Skeletal muscle satellite cell (primary cell): ENCODE measurements at regions not wholly inside any gene's neighbourhood (a gene's known extent, or its start where the extent isn't known, plus 50 kb on each side); places are given as distances from the start of the nearest gene placed in this dataset.
"Not testable (repeated sequence)": the region's sequence is repeated elsewhere in the genome, so short reads cannot be mapped to it uniquely, and the experiment has no call there.

Source experiments
- H3K27me3 ChIP-seq: 2 replicates; pipeline ENCODE4 v1.7.0; 2013; ENCODE audit warnings: low read length; ENCODE audit not compliant: control insufficient read depth, insufficient read depth
- H3K36me3 ChIP-seq: 2 replicates; pipeline ENCODE4 v1.7.0; 2013; ENCODE audit warnings: mild to moderate bottlenecking, control low read depth, low read length; ENCODE audit not compliant: insufficient read depth
- H3K4me1 ChIP-seq: 2 replicates; pipeline ENCODE4 v1.7.0; 2013; ENCODE audit warnings: low read length; ENCODE audit not compliant: control insufficient read depth, insufficient read depth
- H3K4me2 ChIP-seq: 2 replicates; pipeline ENCODE4 v1.7.0; 2013; ENCODE audit warnings: mild to moderate bottlenecking, low read length
- H3K4me3 ChIP-seq: 2 replicates; pipeline ENCODE4 v1.7.0; 2013; ENCODE audit warnings: low read length
- H3K9ac ChIP-seq: 2 replicates; pipeline ENCODE4 v1.7.0; 2013; ENCODE audit warnings: mild to moderate bottlenecking, low read depth, low read length, moderate library complexity
- H3K9me3 ChIP-seq: replicated peaks from 2 replicates; pipeline ENCODE4 v1.7.0; 2013; ENCODE audit warnings: mild to moderate bottlenecking, control low read depth, low read length

DNA sequence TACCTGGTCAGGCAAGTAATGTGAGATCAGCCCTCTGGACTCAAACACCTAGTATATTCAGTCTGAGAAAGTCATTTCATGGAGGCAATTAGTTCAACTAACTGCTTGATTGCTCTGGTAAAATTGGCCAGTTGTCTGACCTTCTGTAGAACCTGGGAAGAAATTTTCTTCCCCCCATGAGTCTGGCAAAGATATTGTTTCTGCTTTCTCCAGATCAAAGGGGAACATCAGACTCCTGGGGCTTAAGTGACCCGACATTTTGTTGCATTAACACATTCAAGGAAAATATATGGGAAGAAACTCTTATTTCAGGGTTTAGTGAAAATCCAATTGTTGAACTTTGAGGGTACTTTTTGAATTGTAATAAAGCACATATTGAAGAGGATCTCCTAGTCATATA, 375.1 kb downstream of the SUCLG1 start:
- Histone ChIP-seq H3K4me1 (no peaks in the 10 kb centered on the region), H3K4me2 (no peak overlapping the region), H3K36me3 (no peaks in the 10 kb centered on the region), H3K9me3 (no peaks in the 10 kb centered on the region), H3K9ac (no peak overlapping the region), H3K4me3 (no peak overlapping the region), H3K27me3 (no peaks in the 10 kb centered on the region)

DNA sequence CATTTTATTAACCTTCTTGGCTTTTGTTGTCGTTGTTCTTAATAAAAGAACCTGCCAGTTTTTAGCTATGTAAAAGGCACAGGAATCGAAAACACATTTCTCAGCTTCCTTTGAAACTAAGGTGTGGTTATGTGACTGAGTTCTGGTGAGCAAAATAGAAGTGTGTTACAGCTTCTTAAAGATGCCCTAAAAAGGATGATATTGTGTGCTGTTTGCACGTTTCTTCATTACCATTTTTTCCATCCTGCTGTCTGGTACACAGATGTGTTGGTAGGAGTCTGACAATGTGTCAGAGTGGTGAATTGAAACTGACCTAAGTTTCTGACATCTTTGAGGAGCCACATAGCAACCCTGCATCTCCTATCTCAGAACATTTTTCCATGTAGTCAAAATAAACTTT, 380.6 kb downstream of the SUCLG1 start:
- Histone ChIP-seq H3K4me1 (no peaks in the 10 kb centered on the region), H3K4me2 (no peak overlapping the region), H3K27me3 (no peaks in the 10 kb centered on the region), H3K4me3 (no peak overlapping the region), H3K36me3 (no peaks in the 10 kb centered on the region), H3K9me3 (no peaks in the 10 kb centered on the region), H3K9ac (no peak overlapping the region)

DNA sequence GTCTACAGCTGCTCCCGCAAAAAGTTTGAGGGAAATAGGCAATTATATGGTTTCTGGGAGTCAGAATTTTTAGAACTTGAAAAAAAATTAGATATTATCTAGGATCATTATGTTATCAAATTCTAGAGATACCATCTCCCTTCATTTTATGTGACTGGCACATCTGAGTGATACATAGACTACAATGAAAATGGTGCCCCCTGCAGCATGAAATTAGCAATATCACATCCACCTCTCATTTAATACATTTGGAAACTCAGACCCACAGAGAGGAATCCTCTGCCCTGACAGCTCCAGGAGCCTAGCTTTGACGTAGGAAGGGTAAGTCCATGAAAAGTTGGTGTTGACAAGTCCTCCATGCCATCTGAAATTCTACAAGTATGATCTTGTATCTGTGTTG, 381.6 kb downstream of the SUCLG1 start:
- Histone ChIP-seq H3K4me1 (no peaks in the 10 kb centered on the region), H3K4me3 (no peak overlapping the region), H3K4me2 (no peak overlapping the region), H3K27me3 (no peaks in the 10 kb centered on the region), H3K9me3 (no peaks in the 10 kb centered on the region), H3K36me3 (no peaks in the 10 kb centered on the region), H3K9ac (no peak overlapping the region)

DNA sequence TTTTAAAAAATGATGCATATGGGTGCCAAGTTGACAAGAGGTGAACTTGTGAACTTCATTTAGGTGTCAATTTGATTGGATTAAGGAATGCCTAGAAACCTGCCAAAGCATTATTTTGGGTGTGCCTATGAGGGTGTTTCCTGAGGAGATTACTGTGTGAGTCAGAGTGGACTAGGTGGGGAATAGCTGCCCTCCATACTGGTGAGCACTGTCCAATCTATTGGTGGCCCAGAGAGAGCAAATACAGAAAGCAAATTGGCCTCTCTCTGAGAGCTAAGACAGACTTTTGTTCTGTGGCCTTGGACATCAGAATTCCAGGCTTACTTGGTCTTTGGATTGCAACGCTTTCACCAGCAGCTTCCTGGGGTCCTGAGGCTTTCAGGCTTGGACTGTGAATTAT, 388.0 kb downstream of the SUCLG1 start:
- no peak overlapping the region for H3K9ac ChIP-seq
- H3K36me3 ChIP-seq = no peaks in the 10 kb centered on the region
- no peaks in the 10 kb centered on the region for H3K9me3 ChIP-seq
- H3K4me3 ChIP-seq = no peak overlapping the region
- H3K4me2 ChIP-seq = no peak overlapping the region
- H3K27me3 ChIP-seq = no peaks in the 10 kb centered on the region
- no peaks in the 10 kb centered on the region for H3K4me1 ChIP-seq

DNA sequence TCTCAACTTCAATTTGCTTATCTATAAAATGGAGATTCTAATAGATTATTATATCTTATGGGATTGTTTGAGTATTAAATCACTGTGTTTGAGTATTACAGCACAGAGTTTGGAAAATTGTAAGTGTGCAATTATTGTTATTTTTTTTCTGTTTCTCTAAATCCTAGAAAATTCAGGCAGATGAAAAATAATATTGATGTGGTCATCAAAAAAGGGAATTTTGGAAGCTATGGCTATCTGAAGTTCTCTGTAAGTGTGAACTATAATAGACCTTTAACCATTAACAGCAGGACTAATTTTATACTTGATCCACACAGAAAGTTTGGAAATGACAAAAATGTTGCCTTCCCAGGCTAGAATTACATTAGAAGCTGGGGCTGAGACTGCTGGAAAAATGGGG, 393.2 kb downstream of the SUCLG1 start:
- Histone ChIP-seq H3K9ac (no peak overlapping the region), H3K9me3 (no peaks in the 10 kb centered on the region), H3K4me3 (no peak overlapping the region), H3K36me3 (no peaks in the 10 kb centered on the region), H3K4me1 (no peaks in the 10 kb centered on the region), H3K27me3 (no peaks in the 10 kb centered on the region), H3K4me2 (no peak overlapping the region)

DNA sequence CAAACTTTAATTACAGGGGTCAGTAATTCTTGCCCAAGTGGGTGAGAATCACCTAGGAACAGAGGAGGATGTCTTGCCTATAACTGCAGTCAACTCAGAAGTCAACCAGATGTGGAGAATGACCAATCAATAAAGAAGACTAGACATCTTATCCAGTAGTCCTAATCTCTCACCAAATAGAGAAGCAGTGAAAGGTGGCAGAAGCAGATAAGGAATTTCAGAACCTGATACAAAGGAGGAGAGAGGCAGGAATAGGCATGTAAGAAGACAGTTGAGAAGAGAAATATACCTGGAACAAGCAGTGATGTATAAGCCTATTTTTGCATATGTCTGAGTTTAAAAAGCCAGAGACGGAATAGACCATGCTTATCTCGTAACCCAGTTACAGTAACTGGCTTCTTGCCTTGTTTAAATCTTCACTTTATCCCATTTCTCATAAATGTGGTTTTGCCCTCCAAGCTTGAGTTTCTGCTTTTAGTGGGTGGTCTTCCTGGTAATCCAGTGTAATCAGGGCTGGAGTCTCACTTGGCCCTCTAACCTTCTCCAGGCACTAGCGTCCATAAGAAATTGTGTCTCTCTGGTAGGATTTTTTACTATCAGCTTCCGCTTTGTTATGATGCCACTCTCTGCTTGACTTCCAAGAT, 401.0 kb downstream of the SUCLG1 start:
- Histone ChIP-seq H3K4me3 (no peak overlapping the region), H3K36me3 (no peaks in the 10 kb centered on the region), H3K4me2 (no peak overlapping the region), H3K27me3 (no peaks in the 10 kb centered on the region), H3K4me1 (no peaks in the 10 kb centered on the region), H3K9me3 (no peaks in the 10 kb centered on the region), H3K9ac (no peak overlapping the region)

DNA sequence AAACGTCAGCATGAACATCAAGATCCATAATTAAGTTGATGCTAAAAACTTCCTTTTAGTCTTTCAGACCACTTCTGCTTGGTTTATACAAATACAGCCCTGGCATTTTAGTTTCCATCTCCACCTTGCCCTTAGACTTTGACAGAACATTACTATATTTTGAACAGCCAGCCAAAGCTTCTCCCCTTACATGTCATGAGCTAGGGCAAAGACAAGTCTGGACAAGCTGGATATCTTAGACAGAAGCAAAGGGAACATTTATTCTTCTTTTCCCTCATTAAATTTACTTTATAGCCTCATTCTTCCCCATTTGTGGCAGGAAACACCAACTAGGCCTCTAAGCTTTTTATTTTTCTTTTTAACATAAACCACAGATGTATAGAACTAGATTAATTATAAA, 403.3 kb downstream of the SUCLG1 start:
- Histone ChIP-seq H3K9me3 (no peaks in the 10 kb centered on the region), H3K9ac (no peak overlapping the region), H3K4me2 (no peak overlapping the region), H3K4me3 (no peak overlapping the region), H3K4me1 (no peaks in the 10 kb centered on the region), H3K27me3 (no peaks in the 10 kb centered on the region), H3K36me3 (no peaks in the 10 kb centered on the region)

DNA sequence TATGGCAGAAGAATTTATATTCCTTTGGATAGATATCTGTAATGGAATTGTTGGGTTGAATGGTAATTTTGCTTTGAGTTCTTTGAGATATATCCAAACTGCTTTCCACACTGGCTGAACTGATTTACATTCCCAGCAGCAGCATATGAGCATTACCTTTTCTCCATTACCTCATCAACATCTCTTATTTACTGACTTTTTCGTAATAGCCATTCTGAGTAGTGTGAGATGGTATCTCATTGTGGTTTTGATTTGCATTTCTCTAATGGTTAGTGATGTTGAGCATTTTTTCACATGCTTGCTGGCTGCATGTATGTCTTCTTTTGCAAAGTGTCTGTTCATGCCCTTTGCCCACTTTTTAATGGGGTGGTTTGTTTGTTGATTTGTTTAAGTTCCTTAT, 404.5 kb downstream of the SUCLG1 start:
- H3K9me3 ChIP-seq, H3K4me3 ChIP-seq, H3K4me2 ChIP-seq, H3K36me3 ChIP-seq, H3K9ac ChIP-seq, H3K4me1 ChIP-seq, H3K27me3 ChIP-seq: not testable (repeated sequence)

DNA sequence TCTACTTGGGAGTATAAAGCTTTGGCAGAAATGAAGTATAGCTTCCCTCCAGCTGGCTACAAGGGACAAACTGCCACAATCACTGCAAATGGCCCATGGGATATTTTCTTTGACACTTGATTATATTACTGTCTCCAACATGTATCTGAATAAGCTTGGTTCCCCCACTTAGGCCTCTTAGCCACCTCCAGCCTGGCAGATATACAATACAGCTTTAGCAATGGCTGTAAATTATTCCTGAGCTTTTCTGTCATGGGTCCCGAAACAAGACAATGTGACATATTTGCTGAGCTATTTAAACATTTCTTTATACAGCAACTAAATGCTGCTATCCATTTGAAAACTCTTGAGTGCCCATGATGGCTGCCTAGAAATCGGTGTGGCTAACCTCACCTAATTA, 406.2 kb downstream of the SUCLG1 start:
- no peak overlapping the region for H3K4me2 ChIP-seq
- no peaks in the 10 kb centered on the region for H3K36me3 ChIP-seq
- H3K4me3 ChIP-seq = no peak overlapping the region
- no peaks in the 10 kb centered on the region for H3K9me3 ChIP-seq
- no peaks in the 10 kb centered on the region for H3K4me1 ChIP-seq
- no peak overlapping the region for H3K9ac ChIP-seq
- H3K27me3 ChIP-seq = no peaks in the 10 kb centered on the region

DNA sequence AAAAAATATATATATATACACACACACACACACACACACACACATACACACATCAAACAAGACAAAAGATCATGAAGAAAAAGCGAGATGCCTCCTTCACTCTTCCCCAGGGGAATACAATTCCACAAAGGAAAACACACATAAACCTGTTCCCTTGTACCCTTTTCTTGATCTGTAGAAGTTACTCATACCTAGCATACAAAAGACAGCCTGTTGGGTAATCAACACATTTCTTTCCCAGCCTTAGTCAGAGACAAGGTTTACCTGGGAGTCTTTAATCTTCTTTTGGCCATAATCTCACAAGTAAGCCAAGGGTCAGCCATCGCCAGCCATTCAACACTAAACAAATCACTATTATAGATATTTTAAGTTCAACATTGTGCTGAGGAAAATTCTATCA, 407.0 kb downstream of the SUCLG1 start:
- H3K4me1 ChIP-seq = no peaks in the 10 kb centered on the region
- H3K27me3 ChIP-seq = no peaks in the 10 kb centered on the region
- no peaks in the 10 kb centered on the region for H3K36me3 ChIP-seq
- no peak overlapping the region for H3K9ac ChIP-seq
- no peak overlapping the region for H3K4me3 ChIP-seq
- no peak overlapping the region for H3K4me2 ChIP-seq
- H3K9me3 ChIP-seq = no peaks in the 10 kb centered on the region

DNA sequence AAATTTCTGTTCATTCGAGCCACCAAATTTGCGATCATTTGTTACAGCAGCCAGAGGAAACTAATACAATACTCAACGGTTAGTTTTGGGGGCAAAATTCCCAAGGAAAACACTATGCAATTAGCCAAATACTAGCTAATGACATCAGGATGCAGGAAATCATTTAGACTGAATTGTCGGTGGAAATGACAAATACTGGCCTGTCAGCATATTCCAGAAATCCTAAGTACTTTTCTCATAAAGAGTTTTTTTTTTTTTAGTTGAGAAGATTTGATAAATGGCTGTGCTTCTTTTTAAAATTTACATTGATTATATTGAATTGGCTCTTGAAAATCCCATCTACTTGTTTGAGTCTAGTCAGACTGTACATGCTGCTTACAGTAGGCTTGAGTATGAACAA, 410.1 kb downstream of the SUCLG1 start:
- Histone ChIP-seq H3K9ac (no peak overlapping the region), H3K9me3 (no peaks in the 10 kb centered on the region), H3K36me3 (no peaks in the 10 kb centered on the region), H3K4me1 (no peaks in the 10 kb centered on the region), H3K4me3 (no peak overlapping the region), H3K4me2 (no peak overlapping the region), H3K27me3 (no peaks in the 10 kb centered on the region)

DNA sequence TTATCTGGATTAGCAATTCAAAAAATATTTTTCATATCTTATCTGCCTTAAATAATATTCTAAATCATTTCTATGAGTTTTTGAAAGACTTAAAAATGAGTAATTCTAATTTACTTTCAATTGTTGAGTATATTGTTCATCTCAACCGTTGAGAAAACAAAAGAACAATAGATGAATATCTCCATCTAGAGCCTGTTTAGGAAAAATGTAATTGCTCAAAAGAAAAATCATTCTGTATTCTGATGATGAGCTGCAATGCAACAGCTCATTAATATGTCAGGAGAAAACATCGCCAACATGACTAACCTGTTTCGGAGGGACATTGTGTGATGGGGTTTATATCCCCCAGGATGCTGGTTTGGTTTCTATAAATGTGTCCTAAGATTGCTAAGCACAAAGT, 417.6 kb downstream of the SUCLG1 start:
- Histone ChIP-seq H3K4me2 (no peak overlapping the region), H3K4me1 (no peaks in the 10 kb centered on the region), H3K4me3 (no peak overlapping the region), H3K9me3 (no peaks in the 10 kb centered on the region), H3K9ac (no peak overlapping the region), H3K36me3 (no peaks in the 10 kb centered on the region), H3K27me3 (no peaks in the 10 kb centered on the region)
